Right lung (tissue), 2 donors: ENCODE measurements at regions not wholly inside any gene's neighbourhood (a gene's known extent, or its start where the extent isn't known, plus 50 kb on each side); places are given as distances from the start of the nearest gene placed in this dataset.

Experiments used
- DNase-seq, 2 donors: peaks; one replicate each; pipeline ENCODE4 v3.0.0-alpha.2; 2013

DNA sequence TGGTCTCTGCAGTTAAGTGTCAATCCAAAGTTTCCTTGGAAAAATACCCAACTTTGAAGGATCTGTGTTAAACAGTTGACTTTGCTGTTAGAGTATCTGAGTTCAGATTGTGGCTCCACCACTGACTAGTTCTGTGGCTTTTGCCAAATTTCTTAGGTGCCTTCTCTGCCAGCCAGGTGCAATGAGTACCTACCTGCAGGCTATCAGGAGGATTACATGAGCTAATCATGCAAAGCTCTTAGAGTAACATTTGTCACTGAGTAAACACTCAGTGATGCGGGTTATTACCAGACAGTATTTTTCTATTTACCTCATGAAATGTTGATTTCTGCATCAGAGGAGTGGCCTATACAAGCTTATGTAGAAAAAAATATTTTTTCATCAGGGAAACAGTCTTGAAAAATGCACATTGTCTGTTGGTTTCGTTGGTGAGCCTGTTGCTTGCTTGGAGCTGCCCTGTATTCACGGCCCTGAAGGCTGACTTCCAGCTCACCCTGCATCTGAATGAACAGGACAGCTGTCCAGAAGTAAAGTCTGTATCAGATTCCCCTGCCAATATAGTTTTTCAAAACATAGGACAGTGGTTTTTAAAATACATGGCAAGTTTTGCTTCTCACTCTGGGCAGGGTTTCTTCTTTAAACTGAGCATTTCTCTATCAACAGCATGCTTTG is 235.1 kb downstream of the CDCA7 start:
- DNase-seq: no peak

DNA sequence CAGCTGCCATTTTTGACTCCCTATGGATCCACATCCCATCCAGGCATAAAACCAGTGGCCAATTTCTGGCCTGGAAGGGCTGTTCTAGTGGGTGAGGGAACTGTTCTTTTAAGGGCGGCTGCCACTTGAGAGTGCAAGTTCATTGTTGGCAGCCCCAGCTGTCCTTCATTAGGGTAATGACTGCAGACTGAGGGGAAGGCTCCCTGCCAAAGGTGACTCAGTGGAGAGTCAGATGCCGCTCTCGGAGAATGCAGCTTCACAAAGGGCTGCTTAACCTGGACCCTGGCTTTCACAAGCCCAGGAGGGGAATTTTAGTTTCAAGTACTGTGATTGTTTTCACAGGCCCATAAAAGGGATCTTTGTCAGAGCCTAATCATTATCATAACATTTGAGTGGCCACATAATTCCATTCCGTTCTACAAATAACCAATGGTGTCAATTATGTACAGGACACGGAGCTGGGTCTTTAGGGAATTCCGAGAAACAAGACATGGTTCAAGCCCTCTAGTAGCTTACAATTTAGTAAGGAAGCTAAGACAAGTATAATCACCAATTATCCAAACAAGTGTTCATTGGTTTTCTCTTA is 235.7 kb downstream of the CDCA7 start:
- no peak for DNase-seq

DNA sequence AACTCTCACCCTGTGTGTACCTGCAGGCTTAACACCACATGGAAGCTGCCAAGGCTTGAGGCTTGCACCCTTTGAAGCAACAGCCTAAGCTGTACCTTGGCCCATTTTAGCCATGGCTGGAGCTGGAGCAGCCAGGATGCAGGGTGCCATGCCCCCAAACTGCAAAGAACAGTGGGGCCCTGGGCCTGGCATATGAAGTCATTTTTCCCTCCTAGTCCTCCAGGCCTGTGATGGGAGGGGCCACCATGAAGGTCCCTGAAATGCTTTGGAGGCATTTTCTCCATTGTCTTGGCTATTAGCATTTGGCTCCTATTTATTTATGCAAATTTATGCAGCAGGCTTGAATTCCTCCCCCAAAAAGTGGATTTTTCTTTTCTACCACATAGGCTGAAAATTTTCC is 238.4 kb downstream of the CDCA7 start:
- no peak for DNase-seq

DNA sequence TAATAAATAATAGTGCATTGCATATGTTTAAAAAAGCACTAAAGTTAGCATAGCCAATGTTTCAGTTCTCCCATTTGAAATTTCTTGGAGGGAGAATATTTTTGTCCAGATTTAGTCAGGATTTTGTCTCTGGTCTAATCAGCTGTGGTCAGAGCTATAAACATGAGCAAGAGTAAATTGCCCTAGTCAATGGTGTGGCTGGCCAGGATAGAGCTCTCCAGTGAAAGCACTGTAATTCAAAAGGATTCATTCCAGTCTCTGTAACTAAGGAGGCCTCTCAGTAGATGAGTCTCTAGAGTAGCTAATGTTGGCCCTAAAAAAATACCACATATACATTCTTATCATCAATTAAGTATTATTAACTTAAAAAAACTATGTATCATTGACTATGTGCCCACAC is 241.6 kb downstream of the CDCA7 start:
- no peak for DNase-seq

- DNase-seq: no peak
Observed at GRCh38 chr2:173598525-173598924, 243.9 kb downstream of the CDCA7 start.

DNA sequence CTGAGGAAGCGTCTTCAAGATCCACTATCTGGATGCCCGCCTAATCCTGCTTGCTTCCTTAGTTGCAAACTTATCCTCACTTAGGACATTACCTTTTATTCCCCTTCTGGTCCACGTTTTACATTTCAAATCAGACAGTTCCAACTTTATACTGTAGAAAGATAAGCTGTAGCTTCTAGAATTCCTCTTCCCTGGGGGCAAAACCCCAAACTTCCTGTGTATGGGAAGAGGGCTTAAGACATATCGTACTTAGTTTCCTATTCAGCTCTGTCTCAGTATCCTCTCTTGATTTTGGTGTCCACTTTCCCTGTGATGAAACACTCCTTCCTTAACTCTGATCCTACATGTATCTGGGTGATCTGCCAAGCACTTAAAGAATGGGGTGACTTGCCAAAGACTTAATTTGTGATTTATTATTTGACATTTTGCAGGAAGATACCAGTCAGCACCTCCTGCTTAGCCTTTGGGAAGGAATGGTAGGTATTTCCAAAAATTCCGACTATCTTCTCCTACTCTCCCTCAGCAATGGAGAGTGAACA is 245.2 kb downstream of the CDCA7 start:
- DNase-seq: no peak

DNA sequence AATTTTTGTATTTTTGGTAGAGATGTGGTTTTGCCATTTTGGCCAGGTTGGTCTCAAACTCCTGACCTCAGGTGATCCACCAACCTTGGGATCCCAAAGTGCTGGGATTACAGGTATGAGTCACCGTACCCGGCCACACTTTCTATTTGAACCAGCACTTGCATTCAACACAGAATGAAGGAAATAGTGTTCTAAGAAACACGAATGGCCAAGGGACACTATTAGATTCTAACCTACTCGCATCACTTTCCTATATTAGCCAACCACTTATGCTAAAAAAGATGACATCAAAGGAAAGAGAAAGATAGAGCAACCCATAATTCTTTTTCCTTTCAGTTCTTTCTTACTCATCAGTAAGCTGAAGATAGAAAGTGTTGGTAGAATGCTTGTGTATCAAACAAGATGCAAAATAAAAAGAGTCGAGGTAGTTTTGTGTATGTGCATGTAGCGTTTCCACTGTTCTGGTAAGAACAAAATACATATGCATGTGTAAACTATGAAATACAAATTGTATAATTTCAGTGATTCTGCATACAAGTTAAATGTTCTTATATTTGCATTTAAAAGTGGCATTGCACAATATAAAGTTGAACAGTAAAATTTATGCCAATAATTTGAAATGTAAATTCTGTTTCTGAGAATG is 247.6 kb downstream of the CDCA7 start:
- no peak for DNase-seq

DNA sequence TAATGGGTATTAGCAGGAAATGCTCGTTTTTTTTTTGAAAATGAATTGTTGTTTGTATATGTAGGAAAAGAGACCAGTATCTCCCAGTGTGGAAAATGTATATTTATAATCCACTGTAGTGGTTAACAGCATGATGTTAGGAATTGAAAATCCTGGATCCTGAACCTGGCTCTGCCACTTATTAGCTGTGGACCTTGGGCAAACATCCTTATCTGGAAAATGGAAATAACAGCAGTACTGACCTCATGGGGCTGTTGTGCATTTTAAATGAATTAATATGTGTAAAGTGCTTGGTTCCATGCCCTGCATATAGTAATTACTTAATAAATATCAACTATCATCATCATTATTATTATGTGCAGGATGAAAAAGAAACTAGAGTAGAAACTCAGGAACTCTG is 251.3 kb downstream of the CDCA7 start:
- DNase-seq: no peak

GRCh38 chr2:173606619-173607248 is 252.1 kb downstream of the CDCA7 start:
- DNase-seq: no peak

- DNase-seq: no peak
Observed at GRCh38 chr2:173607606-173608311, 253.1 kb downstream of the CDCA7 start.

- no peak for DNase-seq
Observed at GRCh38 chr2:173611121-173611520, 256.4 kb downstream of the CDCA7 start.

- DNase-seq: no peak
Observed at GRCh38 chr2:173612354-173612753, 257.7 kb downstream of the CDCA7 start.

DNA sequence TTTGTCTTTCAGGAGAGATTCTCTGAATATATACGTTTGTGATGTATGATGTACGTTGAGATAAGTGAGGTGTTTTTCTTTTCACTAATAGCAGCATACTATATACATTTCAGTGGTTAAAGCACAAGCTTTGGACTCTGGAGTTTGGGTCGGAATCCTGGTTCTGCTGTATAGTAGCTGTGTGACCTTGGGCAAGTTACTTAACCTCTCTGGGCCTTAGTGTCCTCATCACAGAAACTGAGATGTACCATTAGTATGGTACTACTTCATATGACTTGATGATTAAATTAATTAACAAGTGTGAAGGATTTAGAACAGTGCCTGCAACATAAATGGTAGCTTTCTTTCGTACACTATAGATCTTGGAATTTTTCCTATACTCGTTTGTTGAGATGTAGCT is 258.7 kb downstream of the CDCA7 start:
- DNase-seq: no peak

DNA sequence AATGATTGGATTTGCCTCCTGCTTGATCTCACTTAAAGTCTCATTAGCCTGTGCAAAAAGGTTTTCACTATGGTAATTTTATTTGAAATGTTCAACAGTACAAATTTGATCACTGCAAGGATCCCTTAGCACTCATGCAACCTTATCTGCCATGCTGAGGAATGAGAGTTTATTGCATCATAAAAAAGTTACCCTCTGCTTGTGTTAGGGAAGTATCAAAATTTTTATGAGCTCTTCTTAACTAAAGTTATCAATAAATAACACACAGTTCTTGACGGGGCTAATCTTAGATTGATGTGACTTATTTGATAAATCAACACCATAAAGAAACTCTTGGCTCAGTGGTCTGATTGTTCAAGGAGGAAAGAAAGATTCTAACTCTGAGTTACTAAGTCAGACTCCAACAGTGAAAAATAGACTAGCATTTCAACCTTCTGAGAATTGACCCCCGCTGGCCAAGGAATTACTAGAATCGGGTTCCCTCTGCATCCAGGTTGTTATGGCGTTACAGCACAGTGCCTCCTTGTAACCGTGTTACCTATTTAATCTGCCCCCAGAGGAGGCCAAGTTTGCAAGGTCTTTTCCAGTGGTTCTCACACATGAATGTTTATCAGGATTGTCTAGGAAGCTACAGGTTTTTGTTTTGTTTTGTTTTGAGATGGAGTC is 259.7 kb downstream of the CDCA7 start:
- no peak for DNase-seq

DNA sequence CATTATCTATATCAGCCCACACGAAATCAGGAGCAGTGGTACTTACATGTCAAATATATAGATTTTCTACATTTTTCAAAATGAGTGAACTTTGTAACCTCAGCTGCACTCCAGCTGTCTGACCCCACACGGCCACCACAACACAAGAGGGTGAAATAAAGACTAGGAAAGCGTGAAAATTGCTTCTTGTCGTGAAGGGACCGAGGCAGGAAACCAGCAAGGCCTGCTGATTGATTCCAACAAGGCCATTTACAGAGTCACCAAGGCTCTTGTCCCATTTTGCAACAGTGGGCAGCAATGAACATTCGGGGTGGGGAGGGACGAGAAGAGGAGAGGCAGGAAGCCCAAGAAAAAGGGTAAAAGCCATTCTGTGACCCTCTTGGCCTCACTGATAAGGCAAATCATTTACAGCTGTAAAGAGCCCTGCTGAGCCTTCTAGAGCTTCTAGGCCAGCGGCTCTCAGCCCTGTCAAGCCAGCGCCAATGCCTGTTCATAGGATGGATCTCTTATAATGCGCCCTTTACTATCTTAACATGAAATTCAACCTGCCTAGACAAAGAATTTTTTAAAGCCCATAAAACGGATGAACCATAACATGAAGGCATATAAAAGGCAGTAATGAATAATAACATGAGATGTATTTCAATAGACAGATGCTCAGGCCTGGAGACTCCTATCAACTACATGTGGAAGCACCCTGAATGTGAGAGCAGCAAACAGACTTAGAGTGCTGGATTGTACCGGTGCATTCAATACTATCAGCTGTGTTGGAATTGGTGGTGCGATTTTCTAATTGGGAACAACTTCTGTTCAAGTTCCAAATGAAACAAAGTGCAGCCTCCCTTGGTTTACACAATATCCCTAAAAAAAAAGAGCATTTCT is 269.0 kb downstream of the CDCA7 start:
- DNase-seq: no peak

DNA sequence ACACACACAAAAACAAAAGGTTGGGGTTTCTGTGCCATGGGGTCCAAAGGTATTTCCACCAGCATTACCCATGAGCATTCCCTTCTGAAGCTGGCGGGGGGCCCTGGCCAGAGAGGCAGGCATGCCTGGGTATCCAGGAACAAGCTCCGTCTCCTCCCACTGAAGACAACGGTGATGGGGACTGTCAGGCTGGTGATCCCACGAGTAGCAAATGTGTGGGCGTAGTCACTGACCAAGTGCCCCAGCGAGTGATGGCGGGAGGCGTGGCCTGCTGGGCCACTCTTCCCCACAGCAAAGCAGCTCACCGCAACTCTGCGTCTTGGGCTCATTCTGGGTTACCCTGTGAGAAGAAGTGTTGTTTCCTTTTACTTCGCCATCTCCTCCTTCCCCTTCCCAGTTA is 270.6 kb downstream of the CDCA7 start:
- DNase-seq: no peak

DNA sequence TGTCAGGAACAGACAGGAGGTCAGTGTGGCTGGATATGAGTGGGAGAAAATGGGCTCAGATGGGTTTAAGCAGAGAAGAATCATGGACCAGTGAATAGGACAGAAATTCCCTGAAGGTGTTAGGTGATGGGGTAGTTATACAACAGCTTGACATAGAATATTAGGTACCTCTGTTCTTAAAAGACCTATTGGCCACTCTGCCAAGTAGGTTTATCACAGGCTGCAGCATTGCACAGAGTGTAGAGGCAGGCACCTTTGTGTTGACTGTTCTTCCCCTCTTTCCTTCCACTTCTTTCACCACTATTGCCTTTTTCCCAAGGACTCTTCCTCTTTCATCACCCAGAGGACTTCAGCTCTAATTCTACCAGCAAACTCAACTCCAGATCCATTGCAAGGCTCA is 274.4 kb downstream of the CDCA7 start:
- DNase-seq: no peak

DNA sequence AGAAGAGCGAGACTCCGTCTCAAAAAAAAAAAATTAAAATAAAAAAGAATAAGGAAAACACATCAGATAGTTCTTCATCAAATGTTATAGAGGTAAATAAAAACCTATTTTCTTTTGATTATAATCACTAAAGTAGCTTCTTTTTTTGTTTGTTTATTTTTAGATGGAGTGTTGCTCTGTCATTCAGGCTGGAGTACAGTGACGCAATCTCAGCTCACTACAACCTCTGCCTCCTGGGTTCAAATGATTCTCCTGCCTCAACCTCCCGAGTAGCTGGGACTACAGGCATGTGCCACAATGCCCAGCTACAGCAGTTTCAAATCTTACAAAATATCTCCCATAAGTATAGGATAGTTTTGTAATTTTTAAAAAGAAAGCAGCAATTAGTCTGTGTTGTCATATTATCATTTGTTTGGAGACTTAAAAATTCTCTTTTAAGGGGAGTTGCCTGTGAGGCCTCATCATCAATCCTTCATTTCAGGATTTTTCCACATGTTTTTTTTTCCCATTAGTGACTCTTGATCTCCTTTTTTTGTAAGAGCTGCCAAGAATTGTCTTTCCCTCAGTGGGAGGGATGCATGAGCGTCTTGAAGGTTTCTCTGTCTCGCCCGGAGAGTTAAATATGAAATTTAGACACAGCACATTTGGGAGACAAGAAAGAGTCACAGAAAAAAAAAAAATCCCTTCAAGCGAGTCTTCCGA is 275.9 kb downstream of the CDCA7 start:
- no peak for DNase-seq

DNA sequence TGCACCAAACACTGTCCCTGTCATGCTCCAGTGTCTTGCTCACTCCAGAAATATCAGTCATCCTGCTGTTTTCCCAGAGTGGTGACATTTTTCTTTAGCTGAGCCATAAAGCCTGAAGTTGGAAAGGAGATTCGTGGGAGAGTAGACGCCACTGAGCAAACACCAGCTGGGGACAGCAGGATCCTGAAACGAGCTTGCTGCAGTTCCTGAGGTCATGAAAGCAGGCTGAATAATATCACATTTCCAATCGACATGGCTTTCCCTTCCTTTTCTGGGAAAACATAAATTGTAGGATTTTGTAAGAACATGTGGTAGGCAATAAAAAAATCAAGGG is 276.4 kb downstream of the CDCA7 start:
- peak; percentile 37 to 42 for DNase-seq

- no peak for DNase-seq
Observed at GRCh38 chr2:173644146-173644545, 289.5 kb downstream of the CDCA7 start.
